ENCODE measurements at regions not wholly inside any gene's neighbourhood (a gene's known extent, or its start where the extent isn't known, plus 50 kb on each side); places are given as distances from the start of the nearest gene placed in this dataset.

DNA sequence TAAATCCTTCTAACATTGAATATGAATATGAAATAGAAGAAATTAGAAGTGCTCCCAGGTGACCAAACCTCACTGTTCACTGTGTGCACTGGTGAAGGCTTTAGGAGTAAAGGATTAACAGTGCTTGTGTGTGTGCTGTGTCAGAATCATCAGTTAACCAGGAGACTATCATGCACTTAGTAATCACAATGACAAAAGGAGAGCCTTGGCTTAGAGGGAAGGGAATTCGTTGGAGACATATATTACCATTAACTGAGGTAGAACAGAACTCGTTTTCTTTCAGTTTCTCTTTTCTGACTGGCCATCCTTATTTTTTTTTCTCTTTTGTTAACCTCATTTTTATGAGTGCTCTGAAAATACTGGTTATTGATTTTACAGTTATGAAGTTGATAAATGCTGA lies 213.3 kb upstream of the GBE1 start:
- no peak overlapping the region for H3K27ac ChIP-seq (ENCODE audit: low read depth in 1 of 2, low read length in 1 of 2)
- H3K27me3 ChIP-seq (ENCODE audit: control insufficient read depth in 2 of 2, insufficient read depth in 1 of 2, low read length in 1 of 2) = no peaks in the 10 kb centered on the region
- H3K4me1 ChIP-seq (ENCODE audit: control insufficient read depth in 2 of 2, insufficient read depth in 2 of 2, low read length in 2 of 2) = no peaks in the 10 kb centered on the region
- DNase-seq (ENCODE audit: low read depth in 6 of 9, low spot score in 9 of 9) = no peak
- no peaks in the 10 kb centered on the region for H3K9me3 ChIP-seq (ENCODE audit: control insufficient read depth in 2 of 2, insufficient read depth in 1 of 2, low read length in 1 of 2)
- 51% methylated on average over 2 of the region's 2 CpGs for WGBS
- no peaks in the 10 kb centered on the region for H3K36me3 ChIP-seq (ENCODE audit: control insufficient read depth in 2 of 2, insufficient read depth in 2 of 2, low read length in 1 of 2)
- no peak overlapping the region for H3K4me3 ChIP-seq (ENCODE audit: low read length in 2 of 2)

DNA sequence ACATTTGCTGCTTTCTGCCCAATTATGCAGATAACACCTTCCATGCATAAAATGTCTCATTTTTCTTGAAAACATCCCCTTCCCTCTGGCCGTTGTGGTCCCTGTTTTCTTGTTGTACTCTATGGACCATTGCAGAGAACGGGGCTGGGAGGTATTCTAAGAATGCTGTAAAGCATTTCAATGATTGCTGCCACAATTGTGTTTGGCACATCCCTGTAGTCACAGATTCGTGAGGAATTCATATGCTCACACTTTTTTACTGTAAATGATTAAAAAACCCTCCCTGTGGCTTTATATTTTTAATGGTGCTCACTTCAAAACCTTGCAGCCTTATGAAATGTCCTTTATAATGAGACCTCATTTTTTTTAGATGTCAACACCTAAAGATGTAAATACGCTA lies 207.2 kb upstream of the GBE1 start:
- H3K27ac ChIP-seq (ENCODE audit: low read depth in 1 of 2, low read length in 1 of 2) = no peak overlapping the region
- no peaks in the 10 kb centered on the region for H3K36me3 ChIP-seq (ENCODE audit: control insufficient read depth in 2 of 2, insufficient read depth in 2 of 2, low read length in 1 of 2)
- H3K9me3 ChIP-seq (ENCODE audit: control insufficient read depth in 2 of 2, insufficient read depth in 1 of 2, low read length in 1 of 2) = no peaks in the 10 kb centered on the region
- 88% methylated on average over 4 of the region's 4 CpGs for WGBS
- DNase-seq (ENCODE audit: low read depth in 6 of 9, low spot score in 9 of 9) = no peak
- no peaks in the 10 kb centered on the region for H3K27me3 ChIP-seq (ENCODE audit: control insufficient read depth in 2 of 2, insufficient read depth in 1 of 2, low read length in 1 of 2)
- no peak overlapping the region for H3K4me3 ChIP-seq (ENCODE audit: low read length in 2 of 2)
- H3K4me1 ChIP-seq (ENCODE audit: control insufficient read depth in 2 of 2, insufficient read depth in 2 of 2, low read length in 2 of 2) = no peaks in the 10 kb centered on the region

DNA sequence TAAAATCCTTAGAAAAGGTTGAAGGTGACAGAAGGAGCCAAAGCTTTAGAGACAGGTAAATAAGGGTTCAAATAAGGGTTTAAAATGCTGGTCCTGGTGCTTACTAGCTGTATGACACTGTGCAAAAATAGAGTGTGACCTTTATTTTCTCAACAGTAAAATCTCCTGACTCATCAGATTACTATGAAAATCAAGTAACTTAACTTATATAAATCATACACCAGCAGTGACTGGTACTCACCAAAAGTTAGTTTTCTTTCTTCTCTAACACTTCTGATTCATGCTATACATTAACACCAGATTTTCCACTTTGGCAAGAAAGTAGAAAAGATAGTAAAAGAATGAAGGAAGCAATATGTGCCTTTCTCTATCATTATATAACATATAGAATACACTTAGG lies 205.9 kb upstream of the GBE1 start:
- no peak for DNase-seq (ENCODE audit: low read depth in 6 of 9, low spot score in 9 of 9)
- no peaks in the 10 kb centered on the region for H3K4me1 ChIP-seq (ENCODE audit: control insufficient read depth in 2 of 2, insufficient read depth in 2 of 2, low read length in 2 of 2)
- H3K27ac ChIP-seq (ENCODE audit: low read depth in 1 of 2, low read length in 1 of 2) = no peak overlapping the region

DNA sequence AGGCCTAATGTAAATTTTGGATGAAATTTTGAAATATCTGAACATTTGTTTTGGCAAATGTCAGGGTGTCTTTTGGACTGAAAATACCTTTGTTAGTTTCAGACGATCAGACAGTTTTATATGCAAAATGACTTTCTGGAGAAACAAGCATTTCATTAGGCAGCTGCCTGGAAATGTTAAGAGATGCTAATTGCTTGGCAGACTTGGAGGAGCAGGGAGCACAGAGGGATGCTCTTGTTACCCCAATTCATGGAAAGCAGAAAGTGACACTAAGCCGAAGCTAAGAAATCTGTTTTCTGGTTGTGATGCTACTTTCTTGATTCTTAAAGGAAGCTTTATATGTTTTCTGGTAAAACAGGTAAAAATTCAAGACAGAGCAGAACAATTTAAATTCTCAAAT lies 204.3 kb upstream of the GBE1 start:
- 89% methylated on average over 2 of the region's 2 CpGs for WGBS
- no peak overlapping the region for H3K4me3 ChIP-seq (ENCODE audit: low read length in 2 of 2)
- H3K9me3 ChIP-seq (ENCODE audit: control insufficient read depth in 2 of 2, insufficient read depth in 1 of 2, low read length in 1 of 2) = no peaks in the 10 kb centered on the region
- H3K4me1 ChIP-seq (ENCODE audit: control insufficient read depth in 2 of 2, insufficient read depth in 2 of 2, low read length in 2 of 2) = no peaks in the 10 kb centered on the region
- no peak for DNase-seq (ENCODE audit: low read depth in 6 of 9, low spot score in 9 of 9)
- no peaks in the 10 kb centered on the region for H3K36me3 ChIP-seq (ENCODE audit: control insufficient read depth in 2 of 2, insufficient read depth in 2 of 2, low read length in 1 of 2)
- H3K27me3 ChIP-seq (ENCODE audit: control insufficient read depth in 2 of 2, insufficient read depth in 1 of 2, low read length in 1 of 2) = no peaks in the 10 kb centered on the region
- H3K27ac ChIP-seq (ENCODE audit: low read depth in 1 of 2, low read length in 1 of 2) = no peak overlapping the region

More for the DNA sequence above, 205.9 kb upstream of the GBE1 start:
- no peaks in the 10 kb centered on the region for H3K9me3 ChIP-seq (ENCODE audit: control insufficient read depth in 2 of 2, insufficient read depth in 1 of 2, low read length in 1 of 2)
- no peaks in the 10 kb centered on the region for H3K36me3 ChIP-seq (ENCODE audit: control insufficient read depth in 2 of 2, insufficient read depth in 2 of 2, low read length in 1 of 2)
- H3K27me3 ChIP-seq (ENCODE audit: control insufficient read depth in 2 of 2, insufficient read depth in 1 of 2, low read length in 1 of 2) = no peaks in the 10 kb centered on the region
- no peak overlapping the region for H3K4me3 ChIP-seq (ENCODE audit: low read length in 2 of 2)

DNA sequence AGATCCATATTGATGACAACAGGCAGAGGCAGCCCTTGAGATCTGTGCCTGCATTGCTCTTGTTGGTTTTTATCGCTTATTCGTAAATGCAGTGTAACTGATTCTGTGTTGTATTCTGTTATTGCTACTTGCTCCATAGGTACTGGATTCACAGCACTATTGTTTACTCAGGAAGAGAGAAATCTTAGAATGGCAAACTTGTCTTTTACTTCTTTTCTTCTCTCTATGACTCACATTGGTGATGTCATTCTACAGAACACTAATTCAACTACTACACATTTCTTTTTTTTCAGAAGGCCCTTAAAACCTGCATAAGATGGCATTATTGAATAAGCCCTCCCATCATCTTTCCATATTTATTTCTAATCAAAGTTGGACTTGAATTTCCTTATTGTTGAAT lies 201.0 kb upstream of the GBE1 start:
- Histone ChIP-seq H3K4me3 (ENCODE audit: low read length in 2 of 2) (no peak overlapping the region), H3K9me3 (ENCODE audit: control insufficient read depth in 2 of 2, insufficient read depth in 1 of 2, low read length in 1 of 2) (no peaks in the 10 kb centered on the region), H3K36me3 (ENCODE audit: control insufficient read depth in 2 of 2, insufficient read depth in 2 of 2, low read length in 1 of 2) (no peaks in the 10 kb centered on the region), H3K27ac (ENCODE audit: low read depth in 1 of 2, low read length in 1 of 2) (no peak overlapping the region), H3K4me1 (ENCODE audit: control insufficient read depth in 2 of 2, insufficient read depth in 2 of 2, low read length in 2 of 2) (no peaks in the 10 kb centered on the region), H3K27me3 (ENCODE audit: control insufficient read depth in 2 of 2, insufficient read depth in 1 of 2, low read length in 1 of 2) (no peaks in the 10 kb centered on the region)
- WGBS = over 99% methylated on average over 2 of the region's 2 CpGs
- DNase-seq (ENCODE audit: low read depth in 6 of 9, low spot score in 9 of 9) = no peak

DNA sequence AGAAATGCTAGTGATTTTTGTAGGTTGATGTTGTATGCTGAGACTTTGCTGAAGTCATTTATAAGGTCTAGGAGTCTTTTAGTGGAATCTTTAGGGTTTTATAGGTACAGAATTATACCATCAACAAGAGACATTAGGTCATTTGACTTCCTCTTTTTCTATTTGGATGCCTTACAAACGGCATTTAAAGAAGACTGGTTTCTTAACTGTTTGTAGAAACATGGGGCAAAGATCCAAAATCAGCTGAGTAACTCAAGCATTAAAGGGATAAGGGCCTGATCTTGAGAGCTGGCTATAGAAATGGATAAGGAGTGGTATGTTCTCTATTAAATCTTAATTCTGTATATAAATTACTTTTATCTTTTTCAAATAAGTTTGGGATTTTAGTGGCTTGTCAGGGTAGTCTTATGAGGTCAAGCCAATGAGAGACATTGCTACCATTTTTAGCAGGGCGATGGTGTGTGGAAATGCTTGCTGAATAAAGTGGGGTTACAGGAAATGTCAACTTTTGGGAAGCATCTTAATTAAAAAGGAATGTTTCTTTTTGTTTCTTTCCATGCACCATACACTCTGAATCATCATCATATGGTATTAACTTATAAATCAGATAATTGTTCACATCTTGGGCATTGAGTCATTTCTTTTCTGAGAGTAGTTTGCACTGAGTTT lies 197.7 kb upstream of the GBE1 start:
- H3K4me3 ChIP-seq (ENCODE audit: low read length in 2 of 2) = no peak overlapping the region
- no peaks in the 10 kb centered on the region for H3K36me3 ChIP-seq (ENCODE audit: control insufficient read depth in 2 of 2, insufficient read depth in 2 of 2, low read length in 1 of 2)
- DNase-seq (ENCODE audit: low read depth in 6 of 9, low spot score in 9 of 9) = no peak
- H3K9me3 ChIP-seq (ENCODE audit: control insufficient read depth in 2 of 2, insufficient read depth in 1 of 2, low read length in 1 of 2) = no peaks in the 10 kb centered on the region
- H3K27me3 ChIP-seq (ENCODE audit: control insufficient read depth in 2 of 2, insufficient read depth in 1 of 2, low read length in 1 of 2) = no peaks in the 10 kb centered on the region
- 57% methylated on average over 2 of the region's 2 CpGs for WGBS
- H3K4me1 ChIP-seq (ENCODE audit: control insufficient read depth in 2 of 2, insufficient read depth in 2 of 2, low read length in 2 of 2) = no peaks in the 10 kb centered on the region
- H3K27ac ChIP-seq (ENCODE audit: low read depth in 1 of 2, low read length in 1 of 2) = no peak overlapping the region

DNA sequence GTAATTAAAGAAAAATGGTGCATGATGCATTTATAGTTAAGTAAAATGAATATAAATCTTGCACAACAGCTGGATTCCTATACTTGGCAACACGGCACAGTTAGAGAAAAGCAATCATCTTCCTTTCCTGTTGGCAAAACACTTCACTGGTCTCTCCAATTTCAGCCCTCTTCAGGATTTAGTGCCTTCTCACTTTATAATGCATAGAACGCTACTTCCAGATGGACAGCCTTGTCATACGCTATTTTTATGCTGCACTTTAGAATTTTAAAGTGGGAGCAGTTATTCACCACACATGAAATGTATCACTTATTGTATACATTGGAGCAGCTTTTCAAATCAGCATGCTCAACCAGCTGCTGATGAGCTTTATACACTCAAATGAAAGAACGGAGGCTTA lies 194.4 kb upstream of the GBE1 start:
- Histone ChIP-seq H3K27me3 (ENCODE audit: control insufficient read depth in 2 of 2, insufficient read depth in 1 of 2, low read length in 1 of 2) (no peaks in the 10 kb centered on the region), H3K9me3 (ENCODE audit: control insufficient read depth in 2 of 2, insufficient read depth in 1 of 2, low read length in 1 of 2) (no peaks in the 10 kb centered on the region), H3K4me3 (ENCODE audit: low read length in 2 of 2) (no peak overlapping the region), H3K4me1 (ENCODE audit: control insufficient read depth in 2 of 2, insufficient read depth in 2 of 2, low read length in 2 of 2) (no peaks in the 10 kb centered on the region), H3K27ac (ENCODE audit: low read depth in 1 of 2, low read length in 1 of 2) (no peak overlapping the region), H3K36me3 (ENCODE audit: control insufficient read depth in 2 of 2, insufficient read depth in 2 of 2, low read length in 1 of 2) (no peaks in the 10 kb centered on the region)
- 90% methylated on average over 4 of the region's 4 CpGs for WGBS
- DNase-seq (ENCODE audit: low read depth in 6 of 9, low spot score in 9 of 9) = no peak

DNA sequence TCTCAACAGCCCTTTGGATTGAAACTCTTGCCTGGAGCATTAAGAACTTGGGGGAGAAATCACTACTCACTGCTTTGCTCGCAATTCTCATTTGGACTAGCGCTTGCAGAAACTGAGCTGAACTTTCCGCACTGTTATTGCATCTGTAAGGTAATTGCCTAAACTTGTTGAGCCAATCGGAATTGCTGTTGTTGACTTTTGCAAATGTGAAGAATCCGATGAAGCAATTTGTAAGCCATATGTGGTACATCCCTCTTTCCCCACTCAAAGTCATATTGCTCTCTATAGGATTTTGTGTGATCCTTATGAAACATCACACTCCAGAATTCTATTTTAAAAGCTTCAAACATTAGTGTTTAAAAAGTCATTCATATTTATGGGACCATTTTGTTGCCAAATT lies 191.7 kb upstream of the GBE1 start:
- 98% methylated on average over 5 of the region's 5 CpGs for WGBS
- Histone ChIP-seq H3K4me1 (ENCODE audit: control insufficient read depth in 2 of 2, insufficient read depth in 2 of 2, low read length in 2 of 2) (no peaks in the 10 kb centered on the region), H3K9me3 (ENCODE audit: control insufficient read depth in 2 of 2, insufficient read depth in 1 of 2, low read length in 1 of 2) (no peaks in the 10 kb centered on the region), H3K36me3 (ENCODE audit: control insufficient read depth in 2 of 2, insufficient read depth in 2 of 2, low read length in 1 of 2) (no peaks in the 10 kb centered on the region), H3K27me3 (ENCODE audit: control insufficient read depth in 2 of 2, insufficient read depth in 1 of 2, low read length in 1 of 2) (no peaks in the 10 kb centered on the region), H3K4me3 (ENCODE audit: low read length in 2 of 2) (no peak overlapping the region), H3K27ac (ENCODE audit: low read depth in 1 of 2, low read length in 1 of 2) (no peak overlapping the region)
- no peak for DNase-seq (ENCODE audit: low read depth in 6 of 9, low spot score in 9 of 9)

DNA sequence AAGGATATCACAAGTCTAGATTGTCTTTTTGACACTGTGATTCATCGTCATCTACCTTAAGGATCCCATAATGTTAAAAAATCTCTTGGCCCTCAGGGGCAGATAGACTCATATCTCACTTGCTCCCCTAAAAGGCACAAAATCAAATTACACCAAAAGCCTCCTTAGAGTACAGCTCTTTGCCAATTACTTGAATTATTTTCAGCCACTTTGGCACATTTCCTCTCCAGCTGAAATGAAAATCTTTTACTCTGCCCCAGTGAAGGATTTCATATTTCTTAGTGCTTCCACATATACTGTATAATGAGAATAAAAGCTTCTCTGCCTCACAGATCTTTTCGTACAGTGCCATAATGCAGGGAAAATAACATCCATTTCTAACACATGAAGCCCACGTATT lies 190.7 kb upstream of the GBE1 start:
- no peak overlapping the region for H3K27ac ChIP-seq (ENCODE audit: low read depth in 1 of 2, low read length in 1 of 2)
- H3K9me3 ChIP-seq (ENCODE audit: control insufficient read depth in 2 of 2, insufficient read depth in 1 of 2, low read length in 1 of 2) = no peaks in the 10 kb centered on the region
- no peak overlapping the region for H3K4me3 ChIP-seq (ENCODE audit: low read length in 2 of 2)
- no peaks in the 10 kb centered on the region for H3K36me3 ChIP-seq (ENCODE audit: control insufficient read depth in 2 of 2, insufficient read depth in 2 of 2, low read length in 1 of 2)
- WGBS = 96% methylated on average over 3 of the region's 3 CpGs
- DNase-seq (ENCODE audit: low read depth in 6 of 9, low spot score in 9 of 9) = no peak
- no peaks in the 10 kb centered on the region for H3K4me1 ChIP-seq (ENCODE audit: control insufficient read depth in 2 of 2, insufficient read depth in 2 of 2, low read length in 2 of 2)
- H3K27me3 ChIP-seq (ENCODE audit: control insufficient read depth in 2 of 2, insufficient read depth in 1 of 2, low read length in 1 of 2) = no peaks in the 10 kb centered on the region

DNA sequence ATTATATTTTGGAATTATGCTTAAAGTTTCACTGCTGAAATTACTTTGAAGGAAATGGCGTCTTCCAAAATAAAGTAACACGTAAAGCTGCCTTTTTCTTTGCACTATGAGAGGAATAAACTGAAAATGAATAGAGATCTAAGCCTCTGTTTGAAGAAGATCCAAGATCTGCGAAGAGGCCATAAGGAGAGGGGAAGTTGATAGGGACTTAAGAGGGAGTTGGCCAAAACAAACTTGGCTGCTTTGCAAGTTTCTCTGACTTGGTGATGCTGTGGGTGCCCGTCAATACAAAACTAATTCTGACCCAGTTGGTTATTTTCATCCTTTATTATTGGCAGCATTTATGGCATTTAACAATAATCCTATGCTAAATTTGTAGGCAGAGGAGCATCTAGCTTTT lies 190.2 kb upstream of the GBE1 start:
- 96% methylated on average over 4 of the region's 4 CpGs for WGBS
- H3K9me3 ChIP-seq (ENCODE audit: control insufficient read depth in 2 of 2, insufficient read depth in 1 of 2, low read length in 1 of 2) = no peaks in the 10 kb centered on the region
- no peak overlapping the region for H3K4me3 ChIP-seq (ENCODE audit: low read length in 2 of 2)
- no peaks in the 10 kb centered on the region for H3K4me1 ChIP-seq (ENCODE audit: control insufficient read depth in 2 of 2, insufficient read depth in 2 of 2, low read length in 2 of 2)
- DNase-seq (ENCODE audit: low read depth in 6 of 9, low spot score in 9 of 9) = no peak
- H3K36me3 ChIP-seq (ENCODE audit: control insufficient read depth in 2 of 2, insufficient read depth in 2 of 2, low read length in 1 of 2) = no peaks in the 10 kb centered on the region
- H3K27me3 ChIP-seq (ENCODE audit: control insufficient read depth in 2 of 2, insufficient read depth in 1 of 2, low read length in 1 of 2) = no peaks in the 10 kb centered on the region
- H3K27ac ChIP-seq (ENCODE audit: low read depth in 1 of 2, low read length in 1 of 2) = no peak overlapping the region

Measured in thymus (tissue), 11 donors.